PC-3 (cell line): ENCODE measurements at regions not wholly inside any gene's neighbourhood (a gene's known extent, or its start where the extent isn't known, plus 50 kb on each side); places are given as distances from the start of the nearest gene placed in this dataset.

Source experiments
- ATAC-seq: fragments of 200-7000 bp; cut with Tn5 transposase; 2 replicates; pipeline ENCODE4 v1.9.1; 2020; ENCODE audit warnings: mild to moderate bottlenecking, moderate library complexity
- BruUV-seq: library from RNA; stranded (reverse); fragments of 400-500 nt; replicated peaks from 2 replicates; lab custom pipeline; 2021; lab: Mats Ljungman, UMichigan
- CTCF ChIA-PET: fragments of 300-600 bp; sonication (Branson Sonifier 250); formaldehyde crosslinking; loops from one replicate; lab custom pipeline; 2022; ENCODE audit warnings: antibody characterized with exemption; lab: Charles Lee
- POLR2A ChIA-PET: fragments of 300-600 bp; sonication (Branson Sonifier 250); formaldehyde crosslinking; loops from one replicate; lab custom pipeline; 2022; ENCODE audit warnings: antibody characterized with exemption; ENCODE audit not compliant: unreplicated experiment; lab: Charles Lee
- DNase-seq: peaks from one replicate; pipeline ENCODE4 v3.0.0-alpha.2; 2015
- H2AFZ ChIP-seq: fragments of 300-600 bp; sonication (generic); 2 replicates; pipeline ENCODE4 v1.6.0; 2016; ENCODE audit warnings: antibody characterized with exemption, low read length
- H3F3A ChIP-seq: fragments of 300-600 bp; sonication (generic); one replicate; pipeline ENCODE4 v1.6.0; 2017; ENCODE audit warnings: antibody characterized with exemption, low read length, control low read depth, mild to moderate bottlenecking; ENCODE audit not compliant: unreplicated experiment
- H3K27ac ChIP-seq: fragments of 300-600 bp; sonication (generic); 2 replicates; pipeline ENCODE4 v1.5.1; 2016; ENCODE audit warnings: mild to moderate bottlenecking, low read length
- H3K27me3 ChIP-seq: fragments of 300-600 bp; sonication (generic); 2 replicates; pipeline ENCODE4 v1.6.1; 2016; ENCODE audit warnings: low read length, mixed read lengths
- H3K36me3 ChIP-seq: fragments of 300-600 bp; sonication (generic); 2 replicates; pipeline ENCODE4 v1.6.1; 2016; ENCODE audit warnings: low read depth, mixed run types, low read length, mixed read lengths
- H3K4me1 ChIP-seq: fragments of 300-600 bp; sonication (generic); 2 replicates; pipeline ENCODE4 v1.5.1; 2016; ENCODE audit warnings: low read length; ENCODE audit not compliant: insufficient read depth
- H3K4me2 ChIP-seq: fragments of 300-600 bp; sonication (generic); 2 replicates; pipeline ENCODE4 v1.6.0; 2016; ENCODE audit warnings: low read length
- H3K4me3 ChIP-seq: fragments of 300-600 bp; sonication (generic); 2 replicates; pipeline ENCODE4 v1.5.1; 2016; ENCODE audit warnings: mild to moderate bottlenecking, low read length, mixed read lengths
- H3K79me2 ChIP-seq: fragments of 300-600 bp; sonication (generic); 2 replicates; pipeline ENCODE4 v1.6.1; 2017; ENCODE audit warnings: low read length, mixed read lengths
- H3K9ac ChIP-seq: fragments of 300-600 bp; sonication (generic); 2 replicates; pipeline ENCODE4 v1.6.0; 2016; ENCODE audit warnings: mild to moderate bottlenecking, low read length
- H3K9me2 ChIP-seq: fragments of 300-600 bp; sonication (generic); replicated peaks from 2 replicates; pipeline ENCODE4 v1.6.1; 2016; ENCODE audit warnings: mixed run types, low read length, mixed read lengths
- H3K9me3 ChIP-seq: fragments of 300-600 bp; sonication (generic); 2 replicates; pipeline ENCODE4 v1.6.1; 2016; ENCODE audit warnings: low read length, mixed read lengths
- H4K20me1 ChIP-seq: fragments of 300-600 bp; sonication (generic); 2 replicates; pipeline ENCODE4 v1.6.1; 2016; ENCODE audit warnings: low read length, mixed read lengths
- EZH2 ChIP-seq: fragments of 300-600 bp; sonication (generic); IDR thresholded peaks from one replicate; pipeline ENCODE4 v1.6.1; 2017; ENCODE audit warnings: antibody characterized with exemption, mild to moderate bottlenecking, low read length; ENCODE audit not compliant: unreplicated experiment
- EZH2phosphoT487 ChIP-seq: fragments of 300-600 bp; sonication (generic); IDR thresholded peaks from 2 replicates; pipeline ENCODE4 v1.6.1; 2018; ENCODE audit warnings: mild to moderate bottlenecking, antibody characterized with exemption, low read length, borderline replicate concordance
- intact Hi-C: fragments of 100-400 bp; cut with micrococcal nuclease; formaldehyde crosslinking; loops from 2 replicates; pipeline ENCODE4 v1.9.0; 2023
- TF ChIP-seq, protein P1 (sequence below): fragments of 300-600 bp; sonication (generic); conservative IDR thresholded peaks from 2 replicates; pipeline ENCODE4 v1.5.1; 2017; ENCODE audit warnings: antibody characterized with exemption, low read depth, mild to moderate bottlenecking, low read length

DNA sequence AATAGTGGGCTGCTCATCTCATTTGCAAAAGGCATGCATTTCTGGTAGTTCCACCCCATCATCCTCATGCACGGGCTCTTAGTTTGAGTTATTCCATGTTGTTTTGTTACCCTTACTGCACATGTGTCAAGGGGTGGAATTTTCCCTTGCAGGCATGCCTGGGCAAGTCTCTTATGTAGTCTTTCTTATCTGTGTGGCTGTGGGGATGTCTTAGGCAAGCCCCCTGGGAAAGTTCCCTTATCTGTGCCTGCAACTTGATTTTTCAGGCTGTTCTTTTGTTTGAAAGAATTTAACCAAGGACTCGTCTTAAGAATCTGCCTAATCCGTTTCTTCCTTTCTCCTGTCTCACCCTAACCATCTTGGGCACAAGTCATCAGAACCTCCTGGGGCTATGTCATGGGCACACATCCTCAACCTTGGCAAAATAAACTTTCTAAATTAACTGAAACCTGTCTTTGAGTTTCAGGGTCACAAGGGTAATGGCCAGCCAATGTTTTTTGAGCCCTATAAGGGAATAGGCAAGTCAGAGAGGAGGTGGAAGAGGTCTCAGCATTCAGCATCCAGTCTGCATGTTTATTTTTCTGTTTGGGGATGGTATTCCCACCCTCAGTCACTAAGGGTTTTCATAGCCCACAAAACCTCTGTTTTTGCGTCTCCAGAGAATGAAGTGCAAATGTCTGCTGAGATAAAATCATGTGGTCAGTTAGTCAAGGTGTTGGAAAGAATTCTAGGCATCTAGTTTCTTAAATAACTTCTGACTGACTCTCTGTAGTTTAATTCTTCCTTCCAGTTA is 579.7 kb downstream of the PLA2G4A start:
- Histone ChIP-seq H3K36me3 (no peaks in the 10 kb centered on the region), H4K20me1 (no peaks in the 10 kb centered on the region), H3K4me3 (no peak overlapping the region), H3K4me2 (no peak overlapping the region), H3K4me1 (no peaks in the 10 kb centered on the region), H3K9ac (no peak overlapping the region), H3K9me3 (no peaks in the 10 kb centered on the region), H3F3A (no peaks in the 10 kb centered on the region), H3K79me2 (no peaks in the 10 kb centered on the region), H2AFZ (no peak overlapping the region), H3K27ac (no peak overlapping the region), H3K9me2 (no peaks in the 10 kb centered on the region), H3K27me3 (no peaks in the 10 kb centered on the region)
- DNase-seq (no peak), ATAC-seq (no peak)
- intact Hi-C loops = loop anchor here (1.0 kb wide), 1 partner anchor 143 kb away; no protein-coding TSS in a partner anchor
- ChIA-PET CTCF (no interaction called here), POLR2A (no interaction called here)
- TF ChIP-seq EZH2phosphoT487 (no peak), EZH2 (no peak)
- TF ChIP-seq, protein P1, sequence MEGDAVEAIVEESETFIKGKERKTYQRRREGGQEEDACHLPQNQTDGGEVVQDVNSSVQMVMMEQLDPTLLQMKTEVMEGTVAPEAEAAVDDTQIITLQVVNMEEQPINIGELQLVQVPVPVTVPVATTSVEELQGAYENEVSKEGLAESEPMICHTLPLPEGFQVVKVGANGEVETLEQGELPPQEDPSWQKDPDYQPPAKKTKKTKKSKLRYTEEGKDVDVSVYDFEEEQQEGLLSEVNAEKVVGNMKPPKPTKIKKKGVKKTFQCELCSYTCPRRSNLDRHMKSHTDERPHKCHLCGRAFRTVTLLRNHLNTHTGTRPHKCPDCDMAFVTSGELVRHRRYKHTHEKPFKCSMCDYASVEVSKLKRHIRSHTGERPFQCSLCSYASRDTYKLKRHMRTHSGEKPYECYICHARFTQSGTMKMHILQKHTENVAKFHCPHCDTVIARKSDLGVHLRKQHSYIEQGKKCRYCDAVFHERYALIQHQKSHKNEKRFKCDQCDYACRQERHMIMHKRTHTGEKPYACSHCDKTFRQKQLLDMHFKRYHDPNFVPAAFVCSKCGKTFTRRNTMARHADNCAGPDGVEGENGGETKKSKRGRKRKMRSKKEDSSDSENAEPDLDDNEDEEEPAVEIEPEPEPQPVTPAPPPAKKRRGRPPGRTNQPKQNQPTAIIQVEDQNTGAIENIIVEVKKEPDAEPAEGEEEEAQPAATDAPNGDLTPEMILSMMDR = no peak
- no TSS peak for BruUV-seq

DNA sequence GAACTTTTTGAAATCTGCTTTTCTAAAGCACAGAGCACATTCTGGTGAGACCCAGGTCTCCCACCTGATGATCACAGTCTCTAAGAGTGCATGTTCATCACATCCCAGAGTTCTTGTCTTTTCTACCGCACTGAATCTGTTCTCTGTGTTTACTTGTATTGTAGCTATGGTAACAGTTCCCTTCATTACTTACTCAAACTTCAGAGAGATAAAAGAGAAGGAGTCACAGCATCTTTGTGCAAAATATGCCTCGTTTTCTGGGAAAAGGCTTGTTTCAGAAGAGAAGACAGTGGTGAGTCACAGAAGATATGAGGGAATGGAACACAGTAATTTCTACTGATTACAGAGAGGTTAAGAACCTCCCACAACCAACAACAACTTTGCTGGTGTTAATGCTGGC is 580.6 kb downstream of the PLA2G4A start:
- Histone ChIP-seq H2AFZ (no peak overlapping the region), H3K9me2 (no peaks in the 10 kb centered on the region), H3K27me3 (no peaks in the 10 kb centered on the region), H3K4me3 (no peak overlapping the region), H3K9me3 (no peaks in the 10 kb centered on the region), H3K9ac (no peak overlapping the region), H3K36me3 (no peaks in the 10 kb centered on the region), H3K4me2 (no peak overlapping the region), H3K79me2 (no peaks in the 10 kb centered on the region), H3K4me1 (no peaks in the 10 kb centered on the region), H4K20me1 (no peaks in the 10 kb centered on the region), H3F3A (no peaks in the 10 kb centered on the region), H3K27ac (no peak overlapping the region)
- POLR2A ChIA-PET = no interaction called here
- CTCF ChIA-PET = no interaction called here
- TF ChIP-seq, protein P1 = no peak
- TF ChIP-seq EZH2 (no peak), EZH2phosphoT487 (no peak)
- no peak for ATAC-seq
- DNase-seq = no peak
- BruUV-seq = no TSS peak
- intact Hi-C loops = loop anchor here (1.0 kb wide), 1 partner anchor 144 kb away; no protein-coding TSS in a partner anchor

DNA sequence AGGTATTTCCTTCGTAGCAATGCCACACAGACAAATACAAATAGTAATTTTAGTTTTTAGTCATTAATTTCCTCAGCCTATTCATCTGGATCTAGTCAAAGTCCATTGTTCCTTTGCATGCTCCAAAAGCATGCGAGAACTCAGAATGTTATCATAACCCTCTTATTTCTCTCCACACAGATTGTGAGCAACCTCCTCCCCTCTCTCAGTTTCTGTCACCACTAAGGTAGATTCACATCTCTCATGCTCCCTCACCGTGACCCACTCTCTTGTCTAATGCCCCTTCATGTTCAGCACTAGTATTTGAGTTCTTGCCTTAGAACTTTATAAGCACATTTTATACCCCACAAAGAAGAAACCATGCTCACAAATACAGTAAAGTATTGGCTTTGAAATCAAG is 582.4 kb downstream of the PLA2G4A start:
- BruUV-seq = no TSS peak

More for the DNA sequence above, 582.4 kb downstream of the PLA2G4A start:
- ATAC-seq (no peak), DNase-seq (no peak)
- no peaks in the 10 kb centered on the region for H4K20me1 ChIP-seq
- H2AFZ ChIP-seq = no peak overlapping the region
- ChIA-PET POLR2A (no interaction called here), CTCF (no interaction called here)
- no peak overlapping the region for H3K9ac ChIP-seq
- no peaks in the 10 kb centered on the region for H3F3A ChIP-seq
- no peaks in the 10 kb centered on the region for H3K9me2 ChIP-seq
- no peaks in the 10 kb centered on the region for H3K36me3 ChIP-seq
- no peak overlapping the region for H3K27ac ChIP-seq
- no peaks in the 10 kb centered on the region for H3K9me3 ChIP-seq
- TF ChIP-seq, protein P1 = no peak
- no peak for TF ChIP-seq EZH2
- intact Hi-C loops = loop anchor here (5.0 to 10.0 kb wide), 2 partner anchors 356 to 716 kb away; no protein-coding TSS in a partner anchor
- H3K79me2 ChIP-seq = no peaks in the 10 kb centered on the region
- H3K4me1 ChIP-seq = no peaks in the 10 kb centered on the region
- H3K4me2 ChIP-seq = no peak overlapping the region
- H3K27me3 ChIP-seq = no peaks in the 10 kb centered on the region
- H3K4me3 ChIP-seq = no peak overlapping the region
